C4-2B (cell line): ENCODE measurements at regions not wholly inside any gene's neighbourhood (a gene's known extent, or its start where the extent isn't known, plus 50 kb on each side); places are given as distances from the start of the nearest gene placed in this dataset.

Source experiments
- H3K27ac ChIP-seq: fragments of 450-650 bp; 2 replicates; pipeline ENCODE4 v1.5.1; 2017
- ZFX ChIP-seq: fragments of 450-650 bp; IDR thresholded peaks from 2 replicates; pipeline ENCODE4 v1.6.1; 2017
- TF ChIP-seq, protein P1 (sequence below): fragments of 450-650 bp; conservative IDR thresholded peaks from 2 replicates; pipeline ENCODE4 v1.5.1; 2017; ENCODE audit warnings: mild to moderate bottlenecking

DNA sequence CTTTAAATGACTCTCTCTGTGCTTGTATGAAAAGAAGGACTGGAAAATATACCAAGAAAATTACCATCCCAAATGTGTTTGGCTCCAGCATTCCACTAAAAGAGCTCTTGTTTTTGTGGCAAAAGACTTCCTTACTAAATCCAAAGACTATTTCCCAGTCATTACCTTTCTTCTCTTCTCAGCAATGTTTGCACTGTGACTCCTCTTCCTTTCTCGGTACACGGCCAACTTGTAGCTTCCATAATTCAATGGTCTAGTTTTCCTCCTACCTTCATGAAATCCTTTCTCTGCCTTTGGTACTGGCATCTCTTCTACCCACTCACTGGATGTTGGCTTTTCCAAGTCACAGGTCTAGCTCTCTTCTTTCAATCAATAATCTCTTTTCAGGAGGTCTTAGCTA is 568.5 kb upstream of the JAG1 start:
- no peak for TF ChIP-seq ZFX
- no peak overlapping the region for H3K27ac ChIP-seq

DNA sequence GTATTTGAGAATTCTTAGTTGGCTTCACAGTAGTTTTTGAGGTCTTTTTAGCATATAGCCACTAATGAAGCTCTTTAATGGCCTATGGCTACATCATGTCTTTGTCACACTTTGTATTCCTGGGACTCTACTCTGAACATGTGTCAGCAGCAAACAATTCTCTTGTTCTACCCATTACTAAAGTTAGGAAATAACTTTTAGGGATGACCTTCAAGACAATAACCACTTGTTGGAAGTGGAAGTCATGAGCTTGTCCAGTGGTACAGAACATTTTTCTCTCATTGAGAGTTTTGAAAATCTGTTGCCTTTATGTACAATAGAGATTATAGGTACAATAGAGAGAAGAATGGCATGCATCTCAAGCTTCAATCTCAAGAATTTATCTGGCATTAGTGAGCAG is 571.6 kb upstream of the JAG1 start:
- TF ChIP-seq ZFX = no peak
- TF ChIP-seq, protein P1, sequence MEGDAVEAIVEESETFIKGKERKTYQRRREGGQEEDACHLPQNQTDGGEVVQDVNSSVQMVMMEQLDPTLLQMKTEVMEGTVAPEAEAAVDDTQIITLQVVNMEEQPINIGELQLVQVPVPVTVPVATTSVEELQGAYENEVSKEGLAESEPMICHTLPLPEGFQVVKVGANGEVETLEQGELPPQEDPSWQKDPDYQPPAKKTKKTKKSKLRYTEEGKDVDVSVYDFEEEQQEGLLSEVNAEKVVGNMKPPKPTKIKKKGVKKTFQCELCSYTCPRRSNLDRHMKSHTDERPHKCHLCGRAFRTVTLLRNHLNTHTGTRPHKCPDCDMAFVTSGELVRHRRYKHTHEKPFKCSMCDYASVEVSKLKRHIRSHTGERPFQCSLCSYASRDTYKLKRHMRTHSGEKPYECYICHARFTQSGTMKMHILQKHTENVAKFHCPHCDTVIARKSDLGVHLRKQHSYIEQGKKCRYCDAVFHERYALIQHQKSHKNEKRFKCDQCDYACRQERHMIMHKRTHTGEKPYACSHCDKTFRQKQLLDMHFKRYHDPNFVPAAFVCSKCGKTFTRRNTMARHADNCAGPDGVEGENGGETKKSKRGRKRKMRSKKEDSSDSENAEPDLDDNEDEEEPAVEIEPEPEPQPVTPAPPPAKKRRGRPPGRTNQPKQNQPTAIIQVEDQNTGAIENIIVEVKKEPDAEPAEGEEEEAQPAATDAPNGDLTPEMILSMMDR = no peak
- H3K27ac ChIP-seq = no peak overlapping the region

DNA sequence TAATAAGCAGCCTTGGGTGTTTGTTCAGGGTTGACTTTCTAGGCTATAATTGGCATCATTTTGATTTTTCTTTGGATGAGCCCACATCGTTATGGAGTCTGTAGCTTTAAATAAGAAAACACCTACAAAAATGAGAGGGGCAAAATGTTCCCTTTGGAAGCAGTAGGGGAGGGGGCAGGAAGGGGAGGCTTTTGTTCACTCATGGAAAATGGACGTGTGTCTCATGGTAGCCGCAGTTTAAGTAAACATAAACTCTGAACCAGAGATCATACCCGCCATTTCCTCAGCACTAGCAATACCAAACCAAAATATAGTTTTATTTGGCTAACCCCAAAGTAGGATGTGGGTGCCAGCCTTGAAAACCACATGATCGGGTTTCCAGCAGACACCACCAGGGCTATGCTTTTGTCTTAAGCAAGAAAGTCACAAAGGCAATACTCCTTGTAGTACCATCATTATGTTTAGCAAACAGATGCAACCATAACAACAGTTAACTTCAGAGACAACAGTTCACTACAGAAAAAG is 572.5 kb upstream of the JAG1 start:
- no peak overlapping the region for H3K27ac ChIP-seq
- TF ChIP-seq, protein P1 = no peak
- TF ChIP-seq ZFX = no peak

DNA sequence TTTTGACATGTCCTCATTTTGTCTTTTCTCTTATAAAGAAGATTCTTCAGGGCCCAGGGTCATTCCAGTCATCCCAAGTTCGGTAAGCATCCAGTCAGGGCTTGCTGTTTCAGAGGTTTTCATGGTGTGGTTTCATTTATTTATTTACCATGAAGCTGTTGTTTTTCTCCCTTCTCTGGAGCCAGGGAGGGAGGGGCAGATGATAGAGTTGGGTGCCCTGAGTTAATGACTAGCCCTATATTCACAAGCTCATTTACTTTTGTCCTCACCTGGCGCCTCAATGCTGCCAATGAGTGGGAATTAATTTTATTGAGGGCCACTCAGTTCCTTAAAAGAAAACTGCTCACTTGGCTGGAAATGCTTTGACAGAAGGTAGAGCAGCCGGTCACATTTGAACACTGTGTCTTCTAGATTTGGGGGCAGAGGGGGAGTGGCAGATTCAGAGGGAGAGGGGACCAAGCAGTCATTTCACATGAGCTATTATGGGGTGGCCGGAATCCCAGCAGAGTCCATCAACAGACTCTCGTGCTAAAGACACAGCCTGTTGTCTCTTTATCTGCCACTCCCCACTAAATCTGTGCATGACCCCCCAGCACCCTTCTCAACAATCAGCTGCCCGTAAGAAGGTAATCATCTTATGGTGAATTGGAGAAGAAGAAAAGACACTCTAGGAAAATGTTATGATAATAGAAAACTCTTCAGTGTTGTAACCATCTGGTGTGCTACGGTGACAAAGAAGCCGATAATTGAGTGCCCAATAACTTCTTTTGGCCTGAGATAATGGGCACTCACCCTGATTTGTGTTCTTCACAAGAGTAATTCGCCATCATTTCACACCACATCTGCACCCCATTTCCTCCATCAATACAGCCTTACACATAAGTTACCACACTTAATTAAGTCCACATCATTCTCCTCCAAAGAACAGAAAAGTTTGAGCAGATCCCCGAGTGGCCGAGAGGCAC is 573.5 kb upstream of the JAG1 start:
- H3K27ac ChIP-seq = no peak overlapping the region
- TF ChIP-seq, protein P1 = no peak
- TF ChIP-seq ZFX = no peak

DNA sequence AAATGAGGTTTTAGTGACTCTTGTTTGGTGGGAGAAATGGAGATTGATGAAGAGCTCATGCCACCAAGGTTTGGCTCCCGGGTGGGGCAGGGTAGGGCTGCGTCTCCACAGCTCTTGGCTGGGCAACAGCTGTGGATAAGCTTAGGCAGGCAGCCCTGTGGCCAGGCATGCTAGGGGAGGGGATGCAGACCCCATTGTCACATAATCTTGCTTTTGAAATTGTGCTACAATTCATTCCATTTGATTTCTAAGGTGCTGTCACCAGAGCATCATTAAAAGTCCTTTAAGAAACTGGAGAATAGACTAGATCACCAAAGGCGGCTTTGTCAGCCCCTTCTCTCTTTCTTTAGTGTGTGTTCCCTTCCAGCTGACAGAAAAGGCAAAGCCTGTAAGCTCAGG is 574.2 kb upstream of the JAG1 start:
- TF ChIP-seq, protein P1 = no peak
- no peak for TF ChIP-seq ZFX
- no peak overlapping the region for H3K27ac ChIP-seq

DNA sequence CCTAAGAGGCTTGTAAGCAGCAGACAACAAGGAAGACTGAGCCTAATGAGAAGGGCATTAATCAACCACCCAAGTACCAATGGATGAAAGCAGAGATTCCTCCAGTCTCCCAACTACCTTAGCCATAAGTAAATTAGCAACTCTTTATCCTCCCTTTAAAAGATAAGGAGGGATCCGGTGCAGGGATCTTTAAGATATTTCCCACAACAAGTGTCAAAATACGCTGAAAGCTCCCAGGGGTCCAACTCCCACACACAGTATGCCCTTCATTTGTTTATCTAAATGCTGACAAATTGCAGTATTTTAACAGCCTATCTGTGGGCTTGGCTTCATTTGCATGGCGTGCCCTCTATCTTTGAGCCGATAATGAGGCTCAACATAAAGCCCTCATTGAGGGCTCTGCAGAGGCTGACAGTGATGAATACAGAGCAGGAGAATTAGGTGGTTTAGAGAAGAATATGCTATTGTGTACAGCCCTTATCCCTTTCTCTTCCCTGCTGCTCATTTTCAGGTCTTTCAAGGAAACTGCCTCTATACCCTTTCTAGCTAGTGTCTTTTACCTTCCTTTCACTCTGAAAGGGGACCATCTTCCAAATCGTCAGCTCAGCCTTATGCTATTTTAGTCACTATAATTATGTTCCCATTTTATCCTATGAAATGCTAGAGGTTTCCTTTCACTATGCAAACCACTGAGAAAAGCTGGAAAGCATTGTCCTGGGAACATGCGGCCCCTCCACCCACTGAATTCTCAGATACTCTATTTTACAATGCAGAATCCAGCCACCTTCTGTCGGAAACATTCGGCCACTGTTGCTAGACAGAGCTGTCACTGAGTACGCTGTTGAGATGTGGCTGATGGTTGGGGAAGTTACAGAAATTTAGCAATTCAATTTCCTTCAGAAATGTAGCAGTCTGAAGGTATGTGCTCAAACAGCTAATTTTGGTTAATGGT is 575.2 kb upstream of the JAG1 start:
- H3K27ac ChIP-seq = no peak overlapping the region
- TF ChIP-seq, protein P1 = no peak
- no peak for TF ChIP-seq ZFX

DNA sequence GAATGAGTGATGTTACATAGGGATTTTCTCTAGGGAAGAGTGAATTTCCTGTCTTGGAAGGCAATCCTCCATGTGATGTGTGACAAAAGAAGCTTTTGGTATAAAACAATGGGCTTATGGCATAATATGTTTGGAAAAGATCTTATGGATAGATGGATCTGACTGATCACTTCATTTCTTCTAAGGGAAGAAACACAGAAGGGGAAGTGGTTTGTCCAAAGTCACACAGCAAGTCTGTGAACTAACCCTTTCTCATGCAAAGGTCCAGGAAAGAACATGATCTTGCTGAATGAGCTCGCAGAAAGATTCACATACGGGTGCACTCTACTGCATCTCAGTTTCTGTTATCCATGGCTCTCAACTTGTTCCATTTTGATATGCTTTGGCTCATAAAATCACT is 575.9 kb upstream of the JAG1 start:
- no peak overlapping the region for H3K27ac ChIP-seq
- TF ChIP-seq, protein P1 = no peak
- no peak for TF ChIP-seq ZFX
